ENCODE measurements at regions not wholly inside any gene's neighbourhood (a gene's known extent, or its start where the extent isn't known, plus 50 kb on each side); places are given as distances from the start of the nearest gene placed in this dataset.

DNA sequence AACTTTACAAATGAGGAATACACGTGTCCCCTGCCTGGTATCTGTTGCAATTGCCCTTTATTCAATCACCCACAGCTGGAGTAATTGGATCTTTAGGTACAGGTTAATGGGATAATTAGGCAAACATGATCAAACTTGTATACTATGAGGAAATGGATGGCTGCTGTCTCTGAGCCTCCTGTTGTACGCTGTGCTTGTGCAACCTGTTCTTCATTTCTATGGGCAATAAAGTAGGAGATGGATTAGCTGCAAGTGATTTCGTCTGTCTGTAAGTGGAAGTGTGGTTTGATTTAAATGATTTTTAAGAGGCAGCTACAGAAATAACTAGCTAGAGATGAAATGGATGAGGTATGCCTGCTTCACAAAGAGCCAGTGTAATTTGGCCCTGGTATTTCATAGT is 474.1 kb downstream of the RNF144B start:
- no peak for DNase-seq (ENCODE audit: low spot score)
- in situ Hi-C loops (cut with HindIII; ENCODE audit: low sequenced_read_pairs) = no loop called here

DNA sequence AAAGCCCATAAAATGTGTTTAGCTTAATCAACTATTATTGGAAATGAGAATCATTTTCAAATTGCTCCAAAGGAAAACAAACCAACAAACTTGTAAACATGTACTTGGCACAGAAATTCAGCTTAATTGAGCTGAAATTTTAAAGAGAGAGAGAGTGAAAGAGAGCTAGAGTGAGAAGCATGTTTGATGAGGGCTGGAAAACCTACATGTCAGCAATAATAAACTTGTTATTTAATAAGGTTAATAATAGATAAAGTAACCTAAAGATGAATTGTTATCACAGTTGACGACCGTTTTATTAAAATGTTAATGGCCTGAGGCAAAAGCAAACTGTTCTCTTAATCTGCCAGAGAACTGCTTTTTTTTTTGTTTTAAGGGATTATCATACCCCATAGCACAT is 496.1 kb downstream of the RNF144B start:
- in situ Hi-C loops (cut with HindIII; ENCODE audit: low sequenced_read_pairs) = no loop called here
- no peak for DNase-seq (ENCODE audit: low spot score)

GRCh38 chr6:18883851-18884250 is 496.7 kb downstream of the RNF144B start:
- DNase-seq (ENCODE audit: low spot score) = no peak
- in situ Hi-C loops (cut with HindIII; ENCODE audit: low sequenced_read_pairs) = no loop called here

GRCh38 chr6:18893540-18894269 is 506.6 kb downstream of the RNF144B start:
- in situ Hi-C loops (cut with HindIII; ENCODE audit: low sequenced_read_pairs) = no loop called here

GRCh38 chr6:18897350-18897749 is 510.2 kb downstream of the RNF144B start:
- in situ Hi-C loops (cut with HindIII; ENCODE audit: low sequenced_read_pairs) = no loop called here
- DNase-seq (ENCODE audit: low spot score) = no peak

More at GRCh38 chr6:18893540-18894269, 506.6 kb downstream of the RNF144B start:
- DNase-seq (ENCODE audit: low spot score) = no peak

- no peak for DNase-seq (ENCODE audit: low spot score)
- in situ Hi-C loops (cut with HindIII; ENCODE audit: low sequenced_read_pairs) = no loop called here
These were observed 517.5 kb downstream of the RNF144B start for GRCh38 chr6:18904681-18905080.

GRCh38 chr6:18920701-18921100 is 533.6 kb downstream of the RNF144B start:
- in situ Hi-C loops (cut with HindIII; ENCODE audit: low sequenced_read_pairs) = no loop called here
- no peak for DNase-seq (ENCODE audit: low spot score)

GRCh38 chr6:18931086-18931485 is 543.9 kb downstream of the RNF144B start:
- in situ Hi-C loops (cut with HindIII; ENCODE audit: low sequenced_read_pairs) = no loop called here
- DNase-seq (ENCODE audit: low spot score) = no peak

GRCh38 chr6:18958146-18958545 is 571.0 kb downstream of the RNF144B start:
- in situ Hi-C loops (cut with HindIII; ENCODE audit: low sequenced_read_pairs) = no loop called here
- no peak for DNase-seq (ENCODE audit: low spot score)

DNA sequence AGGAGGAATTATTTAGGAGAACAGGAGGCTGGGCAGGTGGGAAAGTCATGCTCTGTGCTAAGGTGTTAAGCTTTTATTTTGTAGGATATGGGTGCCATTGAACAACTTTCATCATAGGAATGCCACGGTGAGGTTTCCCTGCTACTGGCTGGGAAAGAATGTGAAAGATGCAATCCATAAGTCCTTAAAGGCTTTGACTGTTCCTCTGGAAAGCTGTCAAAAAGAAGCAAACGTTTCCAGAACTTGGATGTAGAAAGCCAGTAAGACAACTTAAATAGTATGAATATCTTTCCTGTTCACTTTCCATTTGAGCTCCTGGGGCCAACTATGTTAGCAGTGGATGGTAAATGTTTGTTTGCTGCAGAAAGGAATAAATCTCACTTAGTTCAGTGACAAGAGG is 574.4 kb downstream of the RNF144B start:
- no peak for DNase-seq (ENCODE audit: low spot score)
- in situ Hi-C loops (cut with HindIII; ENCODE audit: low sequenced_read_pairs) = no loop called here

GRCh38 chr6:18962361-18962905 is 575.3 kb downstream of the RNF144B start:
- no peak for DNase-seq (ENCODE audit: low spot score)

GRCh38 chr6:18963439-18963838 is 576.3 kb downstream of the RNF144B start:
- no peak for DNase-seq (ENCODE audit: low spot score)
- in situ Hi-C loops (cut with HindIII; ENCODE audit: low sequenced_read_pairs) = no loop called here

More at GRCh38 chr6:18962361-18962905, 575.3 kb downstream of the RNF144B start:
- in situ Hi-C loops (cut with HindIII; ENCODE audit: low sequenced_read_pairs) = no loop called here

DNA sequence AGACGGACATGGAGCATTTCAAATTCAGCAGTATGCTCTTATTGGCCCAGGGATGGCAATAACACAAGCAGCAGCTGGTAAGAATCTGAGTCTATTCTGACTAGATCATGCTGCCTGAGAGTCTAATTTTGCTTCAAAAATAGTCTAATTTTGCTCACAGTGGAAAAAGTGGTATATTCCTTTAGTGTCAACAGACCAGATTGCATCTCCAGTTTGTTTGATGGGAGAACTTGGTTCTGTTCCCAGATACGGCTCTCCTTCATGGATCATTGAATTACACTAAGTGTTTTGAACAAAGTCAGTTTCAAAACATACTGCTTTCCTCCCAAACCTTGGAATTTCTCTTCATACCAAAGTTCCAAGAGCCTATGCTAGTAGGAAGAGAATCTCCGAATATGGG is 586.1 kb downstream of the RNF144B start:
- DNase-seq (ENCODE audit: low spot score) = peak; percentile 27
- in situ Hi-C loops (cut with HindIII; ENCODE audit: low sequenced_read_pairs) = no loop called here

- no peak for DNase-seq (ENCODE audit: low spot score)
- in situ Hi-C loops (cut with HindIII; ENCODE audit: low sequenced_read_pairs) = no loop called here
These were observed 588.9 kb downstream of the RNF144B start for GRCh38 chr6:18976091-18976490.

- DNase-seq (ENCODE audit: low spot score) = no peak
- in situ Hi-C loops (cut with HindIII; ENCODE audit: low sequenced_read_pairs) = no loop called here
These were observed 589.8 kb downstream of the RNF144B start for GRCh38 chr6:18976966-18977365.

DNA sequence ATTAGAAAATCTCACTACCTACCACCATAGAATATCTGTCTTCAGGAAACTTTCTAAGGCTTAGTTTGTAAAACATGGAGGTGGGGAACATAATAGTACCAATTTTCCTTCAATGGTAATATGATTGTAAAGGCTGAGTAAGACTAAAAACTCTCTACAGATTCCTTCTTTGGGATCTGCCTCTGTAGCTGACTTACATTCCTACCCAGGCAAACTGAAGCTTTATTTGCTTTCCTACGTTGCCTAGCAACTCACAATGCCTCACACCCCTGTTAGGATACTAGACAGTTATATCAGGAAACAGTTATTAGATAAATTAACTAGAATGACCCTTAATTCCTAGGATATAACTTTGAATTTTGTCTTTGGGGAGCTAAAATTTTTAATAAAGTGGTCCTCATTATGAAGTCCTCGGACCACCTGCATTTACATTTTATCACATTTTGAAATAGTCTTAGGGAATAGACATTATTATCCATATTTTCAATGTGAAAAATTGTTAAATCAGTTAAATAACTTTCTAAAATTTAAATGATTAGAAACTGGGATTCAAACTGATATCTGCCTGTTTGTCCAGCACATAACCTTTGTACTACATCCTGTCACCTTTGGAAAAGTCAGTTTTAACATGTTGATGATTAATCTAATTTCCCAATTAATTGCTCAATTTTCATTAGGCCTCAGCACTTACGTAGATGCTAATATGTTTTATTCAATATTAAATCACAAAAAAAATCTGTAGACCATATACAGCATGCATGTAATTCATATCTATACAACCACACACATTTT is 591.4 kb downstream of the RNF144B start:
- in situ Hi-C loops (cut with HindIII; ENCODE audit: low sequenced_read_pairs) = no loop called here
- no peak for DNase-seq (ENCODE audit: low spot score)

GRCh38 chr6:18985061-18985460 is 597.9 kb downstream of the RNF144B start:
- DNase-seq (ENCODE audit: low spot score) = no peak
- in situ Hi-C loops (cut with HindIII; ENCODE audit: low sequenced_read_pairs) = no loop called here

DNA sequence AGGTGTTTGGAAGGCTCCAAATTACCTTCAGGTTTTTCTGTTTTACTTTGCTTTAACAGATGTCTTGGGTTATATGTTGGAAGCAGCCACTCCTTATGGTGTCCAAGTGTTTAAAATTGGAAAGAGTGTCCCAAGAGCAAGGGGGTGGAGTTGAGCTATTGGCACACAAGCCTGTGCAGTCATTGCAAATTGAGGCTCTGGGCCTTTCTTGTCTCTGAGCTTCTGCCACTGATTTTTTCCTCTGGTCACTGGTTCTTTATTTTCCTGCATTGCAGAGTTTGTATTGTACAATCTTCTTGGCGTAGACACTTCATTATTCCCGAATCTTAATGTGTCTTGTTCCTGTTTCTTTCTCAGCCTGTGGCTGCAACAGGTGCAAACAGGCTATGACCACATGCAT is 598.8 kb downstream of the RNF144B start:
- no peak for DNase-seq (ENCODE audit: low spot score)
- in situ Hi-C loops (cut with HindIII; ENCODE audit: low sequenced_read_pairs) = no loop called here

- in situ Hi-C loops (cut with HindIII; ENCODE audit: low sequenced_read_pairs) = no loop called here
- DNase-seq (ENCODE audit: low spot score) = no peak
These were observed 601.5 kb downstream of the RNF144B start for GRCh38 chr6:18988636-18989035.

All from G401 (cell line).